Panc1 (cell line): ENCODE measurements at regions not wholly inside any gene's neighbourhood (a gene's known extent, or its start where the extent isn't known, plus 50 kb on each side); places are given as distances from the start of the nearest gene placed in this dataset.
A peak's percentile ranks its signal among the peaks of the same experiment; 100 is the strongest.

Source experiments
- ATAC-seq: fragments of 200-7000 bp; cut with Tn5 transposase; 2 replicates; pipeline ENCODE4 v1.9.1; 2020; ENCODE audit warnings: mild to moderate bottlenecking, moderate library complexity
- BruUV-seq: library from RNA; stranded (reverse); fragments of 400-500 nt; replicated peaks from 2 replicates; lab custom pipeline; 2021; lab: Mats Ljungman, UMichigan
- CTCF ChIA-PET: fragments of 300-600 bp; sonication (Branson Sonifier 250); formaldehyde crosslinking; loops from one replicate; lab custom pipeline; 2022; ENCODE audit warnings: antibody characterized with exemption; lab: Charles Lee
- POLR2A ChIA-PET: fragments of 300-600 bp; sonication (Branson Sonifier 250); formaldehyde crosslinking; loops from one replicate; lab custom pipeline; 2022; ENCODE audit warnings: antibody characterized with exemption; lab: Charles Lee
- DNase-seq: peaks from one replicate; pipeline ENCODE4 v3.0.0-alpha.2; 2010; ENCODE audit warnings: low read depth, low spot score
- H3K27ac ChIP-seq: 2 replicates; pipeline ENCODE4 v1.5.1; 2011; ENCODE audit warnings: mild to moderate bottlenecking, low read length, inconsistent platforms
- H3K27me3 ChIP-seq: fragments of 200-500 bp; sonication (Bioruptor generic); 2 replicates; pipeline ENCODE4 v1.6.0; 2014; ENCODE audit warnings: low read length, inconsistent platforms; ENCODE audit not compliant: control insufficient read depth, insufficient read depth
- H3K36me3 ChIP-seq: fragments of 200-500 bp; sonication (Bioruptor generic); 2 replicates; pipeline ENCODE4 v1.5.1; 2014; ENCODE audit warnings: inconsistent platforms, mild to moderate bottlenecking, low read length, moderate library complexity; ENCODE audit not compliant: control insufficient read depth, insufficient read depth
- H3K4me1 ChIP-seq: 2 replicates; pipeline ENCODE4 v1.5.1; 2011; ENCODE audit warnings: inconsistent platforms, mild to moderate bottlenecking, low read length, moderate library complexity; ENCODE audit not compliant: control insufficient read depth, insufficient read depth
- H3K4me3 ChIP-seq, 2 experiments: 2 replicates each; pipeline ENCODE4 v1.5.1; 2011 to 2012; ENCODE audit warnings: low read depth in 2 of 2, low read length in 2 of 2, mild to moderate bottlenecking in 2 of 2, inconsistent platforms in 1 of 2, moderate library complexity in 1 of 2
- H3K9me3 ChIP-seq: fragments of 200-500 bp; sonication (Bioruptor generic); 2 replicates; pipeline ENCODE4 v1.5.1; 2014; ENCODE audit warnings: low read depth, mild to moderate bottlenecking, inconsistent platforms, low read length, moderate library complexity; ENCODE audit not compliant: control insufficient read depth, insufficient read depth
- CTCF ChIP-seq: fragments of 450-650 bp; IDR thresholded peaks from 2 replicates; pipeline ENCODE4 v1.5.1; 2017; ENCODE audit warnings: mild to moderate bottlenecking
- POLR2AphosphoS5 ChIP-seq: IDR thresholded peaks from 2 replicates; pipeline ENCODE4 v1.6.1; 2012; ENCODE audit warnings: mild to moderate bottlenecking, low read depth, low read length, moderate library complexity
- SIN3A ChIP-seq: IDR thresholded peaks from 2 replicates; pipeline ENCODE4 v1.6.1; 2012; ENCODE audit warnings: low read depth, mild to moderate bottlenecking, low read length, moderate library complexity, borderline replicate concordance; ENCODE audit not compliant: insufficient read depth
- TCF7L2 ChIP-seq: IDR thresholded peaks from 2 replicates; pipeline ENCODE4 v1.6.1; 2011; ENCODE audit warnings: mild to moderate bottlenecking, low read depth, low read length, inconsistent platforms
- in situ Hi-C: cut with HindIII; loops from 2 replicates; pipeline ENCODE4 v1.10.0; 2016; ENCODE audit warnings: low sequenced_read_pairs, low pct_unique_long_range_greater_than_20kb
- intact Hi-C: fragments of 100-400 bp; cut with micrococcal nuclease; formaldehyde crosslinking; loops from one replicate; pipeline ENCODE4 v1.10.0; 2022; ENCODE audit not compliant: unreplicated experiment
- TF ChIP-seq, protein P1 (sequence below), 2 experiments: IDR thresholded peaks; 2 replicates each; pipeline ENCODE4 v1.6.1; 2011 to 2012; ENCODE audit warnings: low read depth in 2 of 2, control low read depth in 1 of 2, low read length in 1 of 2, mild to moderate bottlenecking in 1 of 2, moderate library complexity in 1 of 2; ENCODE audit not compliant: insufficient read depth in 1 of 2

DNA sequence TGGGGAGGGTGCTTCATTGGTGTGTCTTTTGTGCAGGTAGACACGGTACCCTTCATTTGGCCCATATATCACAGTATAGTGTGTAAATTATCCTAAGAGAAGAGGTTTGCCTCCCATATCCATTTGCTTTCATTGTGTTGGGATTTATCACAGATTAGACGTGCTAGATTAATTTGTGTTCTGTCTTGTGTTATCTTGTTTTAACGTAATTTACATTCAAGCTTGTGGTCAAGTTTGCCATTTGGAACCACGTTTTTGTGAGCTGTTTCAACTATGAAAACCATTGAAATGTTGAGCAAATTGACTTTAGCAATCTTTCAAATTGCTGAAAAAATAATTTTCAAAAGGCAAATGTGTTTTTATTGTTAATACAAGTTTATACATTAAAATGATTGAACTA is 1826.5 kb downstream of the SLITRK5 start:
- ChIA-PET CTCF (no interaction called here), POLR2A (no interaction called here)
- H3K36me3 ChIP-seq, result no peaks in the 10 kb centered on the region
- ATAC-seq, result no peak
- BruUV-seq, result no TSS peak
- no peak for DNase-seq
- H3K27me3 ChIP-seq, result no peaks in the 10 kb centered on the region
- H3K27ac ChIP-seq, result no peak overlapping the region
- in situ Hi-C loops (no loop called here), intact Hi-C loops (no loop called here)
- TF ChIP-seq TCF7L2, result no peak
- no peak overlapping the region for H3K4me3 ChIP-seq
- no peaks in the 10 kb centered on the region for H3K9me3 ChIP-seq
- H3K4me1 ChIP-seq, result no peaks in the 10 kb centered on the region

- H3K36me3 ChIP-seq, result no peaks in the 10 kb centered on the region
- ATAC-seq, result no peak
- no peaks in the 10 kb centered on the region for H3K9me3 ChIP-seq
- TF ChIP-seq POLR2AphosphoS5 (no peak), CTCF (no peak), TCF7L2 (no peak), SIN3A (no peak)
- TF ChIP-seq, protein P1, sequence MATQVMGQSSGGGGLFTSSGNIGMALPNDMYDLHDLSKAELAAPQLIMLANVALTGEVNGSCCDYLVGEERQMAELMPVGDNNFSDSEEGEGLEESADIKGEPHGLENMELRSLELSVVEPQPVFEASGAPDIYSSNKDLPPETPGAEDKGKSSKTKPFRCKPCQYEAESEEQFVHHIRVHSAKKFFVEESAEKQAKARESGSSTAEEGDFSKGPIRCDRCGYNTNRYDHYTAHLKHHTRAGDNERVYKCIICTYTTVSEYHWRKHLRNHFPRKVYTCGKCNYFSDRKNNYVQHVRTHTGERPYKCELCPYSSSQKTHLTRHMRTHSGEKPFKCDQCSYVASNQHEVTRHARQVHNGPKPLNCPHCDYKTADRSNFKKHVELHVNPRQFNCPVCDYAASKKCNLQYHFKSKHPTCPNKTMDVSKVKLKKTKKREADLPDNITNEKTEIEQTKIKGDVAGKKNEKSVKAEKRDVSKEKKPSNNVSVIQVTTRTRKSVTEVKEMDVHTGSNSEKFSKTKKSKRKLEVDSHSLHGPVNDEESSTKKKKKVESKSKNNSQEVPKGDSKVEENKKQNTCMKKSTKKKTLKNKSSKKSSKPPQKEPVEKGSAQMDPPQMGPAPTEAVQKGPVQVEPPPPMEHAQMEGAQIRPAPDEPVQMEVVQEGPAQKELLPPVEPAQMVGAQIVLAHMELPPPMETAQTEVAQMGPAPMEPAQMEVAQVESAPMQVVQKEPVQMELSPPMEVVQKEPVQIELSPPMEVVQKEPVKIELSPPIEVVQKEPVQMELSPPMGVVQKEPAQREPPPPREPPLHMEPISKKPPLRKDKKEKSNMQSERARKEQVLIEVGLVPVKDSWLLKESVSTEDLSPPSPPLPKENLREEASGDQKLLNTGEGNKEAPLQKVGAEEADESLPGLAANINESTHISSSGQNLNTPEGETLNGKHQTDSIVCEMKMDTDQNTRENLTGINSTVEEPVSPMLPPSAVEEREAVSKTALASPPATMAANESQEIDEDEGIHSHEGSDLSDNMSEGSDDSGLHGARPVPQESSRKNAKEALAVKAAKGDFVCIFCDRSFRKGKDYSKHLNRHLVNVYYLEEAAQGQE (IDR thresholded peaks at IDR 0.05; ENCODE audit: insufficient read depth in 1 of 2, low read depth in 2 of 2, low read length in 1 of 2), result no peak
- intact Hi-C loops (no loop called here), in situ Hi-C loops (no loop called here)
- BruUV-seq, result no TSS peak
- H3K27me3 ChIP-seq, result no peaks in the 10 kb centered on the region
- ChIA-PET POLR2A (no interaction called here), CTCF (no interaction called here)
- H3K4me1 ChIP-seq, result no peaks in the 10 kb centered on the region
- H3K4me3 ChIP-seq, result no peak overlapping the region
- H3K27ac ChIP-seq, result no peak overlapping the region
- DNase-seq, result no peak
These were observed 1831.1 kb downstream of the SLITRK5 start for GRCh38 chr13:89502286-89502685.

DNA sequence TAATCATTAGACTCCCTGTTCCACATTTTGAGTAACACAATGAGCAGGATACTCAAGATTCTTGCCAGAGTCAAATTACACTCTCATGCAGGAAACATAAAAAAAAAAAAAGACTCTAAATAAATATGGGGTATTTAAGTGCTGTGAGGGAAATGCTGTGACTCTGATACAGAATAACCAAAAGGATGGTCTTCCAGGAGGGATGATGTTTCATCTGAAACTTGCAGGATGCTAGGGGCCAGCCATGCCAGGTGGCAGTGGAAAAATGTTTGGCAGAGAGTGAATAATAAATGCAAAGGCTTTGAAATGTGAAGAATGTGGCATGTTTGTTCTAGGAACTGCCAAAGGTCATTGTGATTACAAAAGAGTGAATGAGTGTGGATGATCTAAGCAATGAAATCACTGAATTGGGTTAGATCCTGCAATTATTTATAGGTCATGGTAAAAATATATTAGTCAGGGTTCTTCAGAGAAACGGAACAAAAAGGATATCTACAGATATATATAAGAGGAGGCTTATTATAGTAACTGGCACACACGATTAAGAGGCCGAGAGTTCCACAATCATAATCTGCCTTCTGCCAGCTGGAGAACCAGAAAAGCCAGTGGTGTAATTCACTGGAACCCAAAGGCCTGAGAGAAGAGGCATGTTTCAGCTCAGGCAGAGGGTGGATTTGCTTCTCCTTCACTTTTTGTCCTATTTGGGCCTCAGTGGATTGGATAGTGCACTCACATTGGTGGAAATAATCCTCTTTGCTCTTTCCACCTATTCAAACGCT is 1832.8 kb upstream of the MIR17HG start:
- DNase-seq (peak; percentile 43), ATAC-seq (peak; percentile 72)
- in situ Hi-C loops, result no loop called here
- ChIA-PET CTCF (no interaction called here), POLR2A (no interaction called here)
- no TSS peak for BruUV-seq
- Histone ChIP-seq H3K36me3 (no peaks in the 10 kb centered on the region), H3K4me1 (peaks cover 3% of the 10 kb centered on the region; the same call in 1 of the 2 replicates), H3K27me3 (no peaks in the 10 kb centered on the region), H3K9me3 (no peaks in the 10 kb centered on the region), H3K4me3 (no peak overlapping the region), H3K27ac (peak overlapping the region; percentile 78)
- TF ChIP-seq POLR2AphosphoS5 (no peak), TCF7L2 (peak; percentile 88)
- intact Hi-C loops, result no loop called here
